Middle frontal gyrus (tissue), 1 donor: ENCODE measurements at regions not wholly inside any gene's neighbourhood (a gene's known extent, or its start where the extent isn't known, plus 50 kb on each side); places are given as distances from the start of the nearest gene placed in this dataset.

Experiments
- DNase-seq: peaks from one replicate; pipeline ENCODE4 v3.0.0-alpha.2; 2015; ENCODE audit warnings: low spot score; ENCODE audit errors: extremely low spot score

GRCh38 chr11:45089251-45089650 lies 57.2 kb upstream of the PRDM11 start:
- no peak for DNase-seq

- no peak for DNase-seq
These were observed 56.6 kb upstream of the PRDM11 start for GRCh38 chr11:45089676-45090499.

- DNase-seq, result no peak
These were observed 55.8 kb upstream of the PRDM11 start for GRCh38 chr11:45090607-45091006.

- no peak for DNase-seq
These were observed 54.7 kb upstream of the PRDM11 start for GRCh38 chr11:45091563-45092403.

- no peak for DNase-seq
These were observed 54.0 kb upstream of the PRDM11 start for GRCh38 chr11:45092404-45092785.

GRCh38 chr11:45092901-45093760 lies 53.3 kb upstream of the PRDM11 start:
- no peak for DNase-seq

- DNase-seq, result no peak
These were observed 52.5 kb upstream of the PRDM11 start for GRCh38 chr11:45093761-45094455.

- DNase-seq, result no peak
These were observed 51.3 kb upstream of the PRDM11 start for GRCh38 chr11:45094958-45095690.

GRCh38 chr11:45095691-45096010 lies 50.8 kb upstream of the PRDM11 start:
- DNase-seq, result no peak

GRCh38 chr11:45096636-45097035 lies 49.8 kb upstream of the PRDM11 start:
- DNase-seq, result no peak
